Loucy (cell line): ENCODE measurements at regions not wholly inside any gene's neighbourhood (a gene's known extent, or its start where the extent isn't known, plus 50 kb on each side); places are given as distances from the start of the nearest gene placed in this dataset.

ENCODE experiments used
- H2AFZ ChIP-seq: fragments of 200-600 bp; sonication (generic); 2 replicates; pipeline ENCODE4 v1.6.0; 2016; ENCODE audit warnings: antibody characterized with exemption, mild to moderate bottlenecking, low read length, moderate library complexity
- H3F3A ChIP-seq: fragments of 200-600 bp; 2 replicates; pipeline ENCODE4 v1.6.0; 2016; ENCODE audit warnings: antibody characterized with exemption, low read depth, mild to moderate bottlenecking
- H3K27me3 ChIP-seq: fragments of 200-600 bp; sonication (generic); 2 replicates; pipeline ENCODE4 v1.6.1; 2014; ENCODE audit warnings: low read length, mild to moderate bottlenecking; ENCODE audit not compliant: insufficient read depth, poor library complexity, severe bottlenecking
- H3K36me3 ChIP-seq: fragments of 200-600 bp; sonication (generic); 2 replicates; pipeline ENCODE4 v1.6.1; 2016; ENCODE audit warnings: low read length; ENCODE audit not compliant: insufficient read depth
- H3K4me1 ChIP-seq: fragments of 200-600 bp; sonication (generic); 2 replicates; pipeline ENCODE4 v1.5.1; 2014; ENCODE audit warnings: low read length, mild to moderate bottlenecking; ENCODE audit not compliant: insufficient read depth, poor library complexity, severe bottlenecking
- H3K4me2 ChIP-seq: fragments of 200-600 bp; sonication (generic); 2 replicates; pipeline ENCODE4 v1.6.0; 2014; ENCODE audit warnings: antibody characterized with exemption, low read length, low read depth, mild to moderate bottlenecking; ENCODE audit not compliant: poor library complexity, severe bottlenecking
- H3K4me3 ChIP-seq: fragments of 200-600 bp; sonication (generic); 2 replicates; pipeline ENCODE4 v1.5.1; 2014; ENCODE audit warnings: low read length, mild to moderate bottlenecking, mixed read lengths; ENCODE audit not compliant: poor library complexity, severe bottlenecking
- H3K79me2 ChIP-seq: fragments of 200-600 bp; sonication (generic); 2 replicates; pipeline ENCODE4 v1.6.1; 2014; ENCODE audit warnings: low read length; ENCODE audit not compliant: insufficient read depth
- H3K9ac ChIP-seq: fragments of 200-600 bp; sonication (generic); 2 replicates; pipeline ENCODE4 v1.6.0; 2014; ENCODE audit warnings: mild to moderate bottlenecking, low read depth, low read length, moderate library complexity; ENCODE audit not compliant: poor library complexity, severe bottlenecking
- H3K9me2 ChIP-seq: fragments of 200-600 bp; sonication (generic); replicated peaks from 2 replicates; pipeline ENCODE4 v1.6.1; 2016; ENCODE audit warnings: low read depth, low read length, mixed read lengths
- H3K9me3 ChIP-seq: fragments of 200-600 bp; sonication (generic); 2 replicates; pipeline ENCODE4 v1.6.1; 2014; ENCODE audit warnings: mild to moderate bottlenecking, antibody characterized with exemption, low read length, low read depth; ENCODE audit not compliant: insufficient read depth
- H4K20me1 ChIP-seq: fragments of 200-600 bp; sonication (generic); 2 replicates; pipeline ENCODE4 v1.6.0; 2014; ENCODE audit warnings: antibody characterized with exemption, low read length, mild to moderate bottlenecking; ENCODE audit not compliant: insufficient read depth, poor library complexity, severe bottlenecking
- EZH2phosphoT487 ChIP-seq: fragments of 200-600 bp; IDR thresholded peaks from 2 replicates; pipeline ENCODE4 v1.6.1; 2018; ENCODE audit warnings: antibody characterized with exemption, mild to moderate bottlenecking, moderate library complexity, borderline replicate concordance
- TF ChIP-seq, protein P1 (sequence below): fragments of 200-600 bp; sonication (generic); conservative IDR thresholded peaks from 2 replicates; pipeline ENCODE4 v1.5.1; 2014; ENCODE audit warnings: mild to moderate bottlenecking, antibody characterized with exemption, low read length

DNA sequence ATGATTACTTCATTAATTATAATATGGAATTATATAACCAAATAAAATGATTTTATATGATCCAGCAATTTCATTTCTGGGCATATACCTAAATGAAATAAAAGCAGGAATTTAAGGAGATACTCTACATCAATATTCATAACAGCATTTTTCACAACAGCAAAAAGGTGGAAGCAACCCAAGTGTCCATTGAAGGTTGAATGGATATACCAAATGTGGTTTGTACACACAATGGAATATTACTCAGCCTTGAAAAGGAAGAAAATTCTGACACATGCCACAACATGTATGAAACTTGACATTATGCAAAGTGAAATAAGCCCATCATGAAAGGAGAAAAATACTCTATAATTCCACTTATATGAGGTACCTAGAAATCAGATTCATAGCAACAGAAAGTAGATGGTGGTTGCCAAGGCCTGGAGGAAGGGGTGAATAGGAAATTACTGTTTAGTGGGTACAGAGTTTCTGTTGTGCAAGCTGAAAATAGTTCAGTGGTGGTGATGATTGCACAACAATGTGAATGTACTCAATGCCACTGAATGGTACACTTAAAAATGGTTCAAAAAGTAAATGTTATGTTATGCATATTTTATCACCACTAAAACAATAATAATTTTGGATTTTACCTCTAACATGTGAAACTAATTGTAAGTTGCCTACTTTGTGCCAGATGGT lies 471.5 kb downstream of the SPRY1 start:
- Histone ChIP-seq H3K4me3 (no peak overlapping the region), H3K36me3 (no peaks in the 10 kb centered on the region), H3K9me3 (no peaks in the 10 kb centered on the region), H3F3A (no peaks in the 10 kb centered on the region), H3K4me1 (no peaks in the 10 kb centered on the region), H4K20me1 (no peaks in the 10 kb centered on the region), H3K9me2 (no peaks in the 10 kb centered on the region), H3K4me2 (no peak overlapping the region), H3K9ac (no peak overlapping the region), H3K79me2 (no peaks in the 10 kb centered on the region), H3K27me3 (no peaks in the 10 kb centered on the region), H2AFZ (no peak overlapping the region)
- TF ChIP-seq, protein P1, sequence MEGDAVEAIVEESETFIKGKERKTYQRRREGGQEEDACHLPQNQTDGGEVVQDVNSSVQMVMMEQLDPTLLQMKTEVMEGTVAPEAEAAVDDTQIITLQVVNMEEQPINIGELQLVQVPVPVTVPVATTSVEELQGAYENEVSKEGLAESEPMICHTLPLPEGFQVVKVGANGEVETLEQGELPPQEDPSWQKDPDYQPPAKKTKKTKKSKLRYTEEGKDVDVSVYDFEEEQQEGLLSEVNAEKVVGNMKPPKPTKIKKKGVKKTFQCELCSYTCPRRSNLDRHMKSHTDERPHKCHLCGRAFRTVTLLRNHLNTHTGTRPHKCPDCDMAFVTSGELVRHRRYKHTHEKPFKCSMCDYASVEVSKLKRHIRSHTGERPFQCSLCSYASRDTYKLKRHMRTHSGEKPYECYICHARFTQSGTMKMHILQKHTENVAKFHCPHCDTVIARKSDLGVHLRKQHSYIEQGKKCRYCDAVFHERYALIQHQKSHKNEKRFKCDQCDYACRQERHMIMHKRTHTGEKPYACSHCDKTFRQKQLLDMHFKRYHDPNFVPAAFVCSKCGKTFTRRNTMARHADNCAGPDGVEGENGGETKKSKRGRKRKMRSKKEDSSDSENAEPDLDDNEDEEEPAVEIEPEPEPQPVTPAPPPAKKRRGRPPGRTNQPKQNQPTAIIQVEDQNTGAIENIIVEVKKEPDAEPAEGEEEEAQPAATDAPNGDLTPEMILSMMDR: no peak
- TF ChIP-seq EZH2phosphoT487: no peak

DNA sequence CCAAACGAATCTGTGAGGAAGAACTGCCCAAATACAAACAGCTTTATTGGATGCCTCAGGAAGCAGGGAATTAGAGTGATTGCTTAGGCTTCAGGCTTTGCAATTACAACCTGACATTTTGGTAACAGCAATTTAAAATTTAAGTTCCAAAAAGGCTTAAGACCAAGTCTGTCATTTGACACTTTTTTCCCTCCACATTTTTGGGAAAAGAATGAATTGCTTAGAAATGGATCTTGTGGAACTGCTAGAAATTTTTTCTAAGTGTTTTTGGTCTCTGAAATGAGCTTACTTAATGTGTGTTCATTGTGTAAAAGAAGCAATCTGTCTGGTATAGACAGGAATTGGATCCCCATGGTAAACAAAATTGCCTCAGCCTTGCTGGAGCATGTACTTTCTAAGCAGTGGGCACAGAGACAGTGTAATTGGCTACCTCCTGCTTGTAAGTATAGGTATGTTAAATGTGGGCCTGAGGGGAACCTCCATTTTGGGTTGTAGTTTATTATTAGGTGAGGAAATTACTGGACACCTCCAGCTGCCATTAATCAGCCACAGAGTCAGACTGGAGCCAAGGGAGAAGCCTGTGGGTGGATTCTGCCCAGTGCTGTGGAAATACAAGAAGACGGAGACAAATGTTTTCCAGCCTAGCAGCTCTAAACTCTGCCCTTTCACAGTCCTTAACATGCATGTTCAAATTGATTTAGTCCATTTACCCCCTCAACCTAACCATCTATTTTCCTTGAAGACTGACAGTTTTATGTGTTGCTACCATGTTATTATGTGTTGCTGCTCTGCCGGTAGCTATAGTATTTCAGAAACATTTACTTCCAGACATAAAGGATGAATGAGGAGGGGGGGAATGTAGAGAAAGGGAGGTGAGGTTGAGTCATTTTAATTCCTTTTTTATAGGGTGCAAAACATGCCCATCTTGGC lies 473.0 kb downstream of the SPRY1 start:
- no peak for TF ChIP-seq EZH2phosphoT487
- TF ChIP-seq, protein P1: no peak
- Histone ChIP-seq H3K36me3 (no peaks in the 10 kb centered on the region), H3K79me2 (no peaks in the 10 kb centered on the region), H3K27me3 (no peaks in the 10 kb centered on the region), H3K9me2 (no peaks in the 10 kb centered on the region), H4K20me1 (no peaks in the 10 kb centered on the region), H3F3A (no peaks in the 10 kb centered on the region), H3K4me2 (no peak overlapping the region), H3K9me3 (no peaks in the 10 kb centered on the region), H3K4me1 (no peaks in the 10 kb centered on the region), H3K4me3 (no peak overlapping the region), H3K9ac (no peak overlapping the region), H2AFZ (no peak overlapping the region)

DNA sequence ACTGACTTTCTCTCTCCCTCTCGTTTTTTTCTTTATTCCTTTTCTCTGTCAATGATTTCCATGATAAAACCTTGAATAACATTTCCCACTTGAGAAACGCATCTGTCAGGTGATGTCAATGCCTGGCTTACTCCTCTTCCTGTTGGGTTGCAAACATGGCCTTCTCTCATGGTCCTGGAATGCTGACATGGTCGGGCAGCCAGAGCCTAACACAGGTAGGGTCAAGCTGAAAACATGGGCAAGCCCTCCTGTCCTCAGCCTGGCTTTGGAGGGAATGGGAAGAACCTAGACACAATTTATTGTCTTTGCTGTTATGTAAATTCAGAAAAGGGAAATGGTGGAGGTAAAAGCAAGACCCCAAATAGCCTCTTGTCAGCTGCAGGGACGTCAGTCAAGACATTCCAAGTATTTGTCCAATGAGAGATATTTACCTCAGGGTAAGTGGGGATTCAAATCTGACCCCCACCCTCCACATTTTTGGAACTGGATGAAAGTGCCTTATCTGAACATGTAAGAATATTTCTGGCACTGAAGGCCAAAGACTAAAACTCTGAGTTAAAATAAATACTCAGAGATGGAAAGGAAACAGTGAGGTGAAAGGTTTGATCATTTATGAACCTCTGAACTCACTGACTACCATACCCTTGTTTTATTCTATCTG lies 473.8 kb downstream of the SPRY1 start:
- TF ChIP-seq, protein P1: no peak
- no peaks in the 10 kb centered on the region for H3K4me1 ChIP-seq
- no peaks in the 10 kb centered on the region for H3K9me2 ChIP-seq
- H2AFZ ChIP-seq: no peak overlapping the region
- no peak overlapping the region for H3K9ac ChIP-seq
- no peaks in the 10 kb centered on the region for H4K20me1 ChIP-seq
- H3K79me2 ChIP-seq: no peaks in the 10 kb centered on the region
- H3K4me3 ChIP-seq: no peak overlapping the region
- H3K4me2 ChIP-seq: no peak overlapping the region
- H3K27me3 ChIP-seq: no peaks in the 10 kb centered on the region
- no peaks in the 10 kb centered on the region for H3K36me3 ChIP-seq
- no peaks in the 10 kb centered on the region for H3F3A ChIP-seq
- H3K9me3 ChIP-seq: no peaks in the 10 kb centered on the region
